DMS79 treated with DMSO at 0.1 percent for 48 hours (cell line): ENCODE measurements at regions not wholly inside any gene's neighbourhood (a gene's known extent, or its start where the extent isn't known, plus 50 kb on each side); places are given as distances from the start of the nearest gene placed in this dataset.
A peak's percentile ranks its signal among the peaks of the same experiment; 100 is the strongest.

Source experiments
- DNase-seq: peaks from one replicate; lab custom pipeline; 2025; lab: John Stamatoyannopoulos, UW

DNA sequence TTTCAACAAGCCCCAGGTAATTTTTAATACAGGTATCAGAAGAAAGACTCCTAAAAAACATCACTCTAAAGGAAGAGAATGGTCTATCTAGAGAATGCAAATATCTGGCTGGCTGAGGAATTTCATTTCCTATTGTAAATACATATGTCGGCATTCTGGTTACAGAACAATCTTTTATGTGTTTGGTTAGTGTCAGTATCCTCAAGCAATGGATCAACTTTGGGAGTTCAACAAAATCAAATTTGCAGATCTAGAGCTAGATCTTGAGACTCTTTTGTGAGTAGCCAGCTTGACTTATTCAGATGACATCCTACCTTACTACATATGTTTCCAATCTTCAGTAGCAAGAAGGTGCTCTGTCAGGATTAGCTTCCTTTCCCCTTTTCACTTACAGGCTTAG, 145.1 kb downstream of the BTC start:
- DNase-seq, result no peak

DNA sequence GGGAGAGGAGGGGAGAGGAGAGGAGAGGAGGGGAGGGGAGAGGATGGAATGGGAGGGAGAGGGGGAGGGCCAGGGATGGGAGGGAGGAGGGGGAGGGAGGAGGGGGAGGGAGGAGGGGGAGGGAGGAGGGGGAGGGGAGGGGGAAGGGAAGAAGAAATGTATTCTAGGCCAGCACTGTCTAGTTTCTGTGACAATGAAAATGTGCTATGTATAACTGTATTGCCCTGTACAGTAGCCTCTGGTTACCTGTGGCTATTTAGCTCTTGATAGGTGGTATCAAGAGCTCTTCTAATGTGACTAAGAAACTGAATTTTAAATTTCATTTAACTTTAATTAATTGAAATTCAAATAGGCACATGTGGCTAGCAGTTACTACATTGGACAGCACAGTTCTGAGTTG, 143.1 kb downstream of the BTC start:
- no peak for DNase-seq

DNA sequence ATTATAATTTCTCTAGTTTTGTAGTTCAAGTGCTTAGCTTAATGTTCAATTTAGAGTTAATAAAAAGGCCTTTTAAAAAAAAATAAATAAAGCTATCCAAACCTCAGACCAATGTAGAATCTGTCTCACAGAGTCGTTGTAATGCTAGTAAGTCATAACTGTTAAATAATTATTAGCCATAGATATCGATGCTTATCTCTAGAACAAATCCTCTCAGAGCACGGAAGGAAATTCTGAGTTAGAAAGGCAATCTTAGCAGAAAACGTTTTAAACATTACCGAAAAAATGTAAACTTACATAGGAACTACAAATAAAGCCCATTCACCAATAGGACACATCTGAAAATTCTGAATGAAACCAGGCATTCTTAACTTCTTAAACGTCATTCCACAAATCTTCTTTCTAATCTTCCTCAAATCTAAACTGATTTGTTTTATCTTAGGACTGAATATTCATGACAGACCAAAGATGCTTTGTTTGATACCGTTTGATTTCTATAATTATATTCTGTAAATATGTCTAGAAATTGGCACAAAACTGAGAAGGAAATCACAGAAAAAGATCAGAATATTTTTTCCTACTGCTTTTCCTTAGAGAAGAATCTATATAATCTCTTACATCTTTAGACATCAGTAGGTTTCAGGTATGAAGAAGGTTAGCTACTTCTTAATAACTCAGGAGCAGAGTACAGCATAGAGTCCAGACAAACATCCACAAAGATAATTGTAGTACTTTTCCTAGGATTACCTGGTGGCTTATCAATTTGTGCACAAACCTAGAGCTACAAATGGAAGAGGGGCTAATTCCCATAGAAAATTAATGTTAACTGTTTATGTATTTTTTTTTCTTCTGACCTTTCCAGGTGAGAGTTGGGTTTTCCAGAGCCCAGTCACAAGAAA, 140.7 kb downstream of the BTC start:
- no peak for DNase-seq

DNA sequence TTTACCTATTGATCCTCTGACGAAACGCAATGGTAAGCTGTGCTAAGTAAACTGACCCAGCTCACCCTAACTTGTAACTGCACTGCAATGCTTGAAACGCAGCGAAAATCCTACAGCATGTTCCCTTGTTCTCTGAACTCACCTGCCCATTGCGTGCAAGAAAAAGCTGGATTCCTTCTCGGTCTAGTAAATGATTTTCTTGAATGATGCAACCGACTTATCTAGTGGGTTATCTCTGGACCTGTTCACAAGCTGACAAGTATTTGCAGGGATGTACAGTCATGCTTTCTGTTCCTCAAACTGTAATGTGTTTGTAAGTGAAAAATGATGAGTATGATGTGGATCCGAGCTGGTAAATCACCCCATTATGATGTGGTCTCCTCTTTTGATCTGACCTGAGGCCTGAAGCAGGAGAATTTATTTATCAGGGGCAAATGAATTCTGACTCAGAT, 140.1 kb downstream of the BTC start:
- no peak for DNase-seq

DNA sequence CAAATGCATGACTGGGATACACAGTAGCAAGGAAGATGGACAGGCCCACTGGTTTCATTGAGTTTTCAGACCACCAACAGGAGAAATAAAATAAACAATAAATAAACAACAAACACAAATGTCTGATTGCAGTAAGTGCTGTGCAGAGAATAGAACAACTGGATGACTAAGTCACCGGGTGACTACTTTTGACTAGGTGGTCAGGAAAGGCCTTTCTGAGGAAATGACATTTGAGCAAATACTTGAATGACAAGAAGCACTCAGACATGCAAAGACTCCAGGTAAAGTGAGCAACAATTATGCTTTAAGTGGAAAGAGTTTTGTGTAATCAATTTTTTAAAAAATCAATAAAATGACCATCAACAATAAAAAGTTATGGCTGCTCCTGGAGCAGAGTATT, 137.7 kb downstream of the BTC start:
- no peak for DNase-seq

DNA sequence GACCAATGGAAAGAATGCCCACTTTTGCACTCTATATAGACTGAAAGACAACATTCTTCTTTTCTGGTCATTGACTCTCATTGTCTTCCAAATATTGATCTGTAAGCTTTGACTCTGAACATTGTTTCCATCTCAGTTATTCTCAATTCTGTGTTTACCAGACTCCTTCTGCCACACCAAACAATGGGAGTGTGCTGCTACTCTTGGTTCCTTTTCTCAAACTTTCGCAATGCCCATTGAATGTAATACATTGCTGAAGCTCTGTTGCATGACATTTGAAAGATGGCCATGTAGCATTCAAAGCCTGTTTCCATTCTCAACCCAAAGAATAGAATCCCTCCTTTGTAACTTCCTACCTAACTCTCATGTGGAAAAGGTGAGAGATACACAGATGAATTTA, 136.2 kb downstream of the BTC start:
- no peak for DNase-seq

DNA sequence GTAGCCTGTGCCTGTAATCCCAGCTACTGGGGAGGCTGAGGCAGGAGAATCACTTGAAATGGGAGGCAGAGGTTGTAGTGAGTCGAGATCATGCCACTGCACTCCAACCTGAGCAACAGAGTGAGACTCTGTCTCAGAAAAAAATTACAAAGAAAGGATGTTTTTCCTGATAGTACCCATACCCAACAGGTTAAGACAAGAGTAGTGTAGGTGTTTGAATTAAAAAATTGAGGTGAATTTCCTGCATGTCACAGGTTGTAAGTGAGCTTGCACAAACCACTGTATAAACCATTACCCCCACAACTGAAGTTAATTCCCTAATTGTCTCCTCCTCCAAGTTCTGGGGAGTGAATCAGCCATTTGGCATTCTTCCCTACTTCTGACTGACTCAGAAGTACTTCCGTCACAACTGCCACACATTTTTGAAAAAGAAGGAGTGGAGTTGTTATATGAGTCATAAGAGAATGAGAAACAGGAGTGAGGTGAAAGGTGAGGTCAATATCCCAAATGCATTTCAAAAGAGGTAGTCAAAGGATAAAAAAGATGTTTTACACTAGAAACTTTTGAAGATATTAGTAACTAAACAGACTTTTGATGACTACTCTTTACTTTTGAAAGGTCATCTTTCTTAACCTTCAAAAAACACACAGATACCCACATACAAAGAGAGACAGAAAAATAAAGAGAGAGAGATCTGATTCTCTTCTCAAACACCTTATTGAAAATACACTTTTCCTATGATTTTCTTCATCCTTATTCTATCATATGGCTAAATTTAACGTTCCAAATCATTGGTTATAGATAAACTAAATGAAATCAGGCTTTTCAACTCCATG, 134.5 kb downstream of the BTC start:
- no peak for DNase-seq

DNA sequence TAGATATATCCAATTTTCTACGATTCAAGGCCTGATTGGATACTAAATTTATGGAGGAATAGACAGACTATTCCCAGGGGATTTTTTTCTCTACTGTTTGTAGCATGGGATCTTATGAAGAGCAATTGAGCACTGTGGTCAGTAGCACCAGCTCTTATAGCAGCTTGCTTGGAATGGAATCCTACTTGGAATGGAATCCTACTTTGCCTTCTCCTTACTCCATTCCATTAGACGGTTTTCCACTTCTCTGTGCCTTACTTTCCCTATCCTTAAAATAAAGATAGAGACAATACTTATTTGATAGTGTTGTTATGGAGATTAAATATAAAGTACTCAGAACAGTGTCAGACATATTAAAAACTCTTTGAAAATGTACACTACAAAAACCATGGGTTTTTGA, 133.5 kb downstream of the BTC start:
- no peak for DNase-seq

DNA sequence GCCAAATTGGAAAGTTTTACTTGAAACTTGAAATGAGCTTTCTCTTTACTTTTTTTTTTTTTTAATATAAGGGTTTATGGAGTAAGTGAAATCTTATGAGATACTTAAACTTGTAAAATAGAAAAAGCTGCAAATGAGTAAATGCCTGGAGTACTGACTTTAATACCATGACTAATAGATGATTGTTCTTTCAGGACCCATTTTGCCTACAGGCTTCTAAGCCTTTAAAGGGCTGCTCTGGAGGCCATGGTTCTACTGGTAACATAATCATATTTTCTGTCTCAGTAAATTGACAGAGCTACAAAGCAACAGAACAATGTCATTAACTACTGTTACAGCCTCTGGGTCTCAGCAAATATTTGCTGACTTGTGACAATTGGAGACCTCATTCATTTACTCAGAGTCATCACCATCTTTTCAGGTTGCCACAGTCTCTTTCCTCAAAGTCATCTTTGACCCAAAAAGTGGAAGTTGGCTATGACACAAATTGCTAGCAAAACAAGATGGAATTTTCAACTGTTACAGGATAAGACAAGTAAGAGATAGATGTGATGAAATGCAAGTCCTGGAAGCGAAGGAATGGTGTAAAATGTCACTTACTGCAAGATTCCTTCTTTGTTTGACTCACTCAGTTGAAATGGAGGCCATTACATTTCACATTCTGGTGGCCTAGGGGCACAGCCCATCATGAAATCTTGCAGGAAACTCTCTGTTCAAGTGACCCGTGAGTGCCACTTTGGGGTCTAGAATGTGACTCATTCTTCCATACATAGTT, 132.7 kb downstream of the BTC start:
- DNase-seq, result no peak

DNA sequence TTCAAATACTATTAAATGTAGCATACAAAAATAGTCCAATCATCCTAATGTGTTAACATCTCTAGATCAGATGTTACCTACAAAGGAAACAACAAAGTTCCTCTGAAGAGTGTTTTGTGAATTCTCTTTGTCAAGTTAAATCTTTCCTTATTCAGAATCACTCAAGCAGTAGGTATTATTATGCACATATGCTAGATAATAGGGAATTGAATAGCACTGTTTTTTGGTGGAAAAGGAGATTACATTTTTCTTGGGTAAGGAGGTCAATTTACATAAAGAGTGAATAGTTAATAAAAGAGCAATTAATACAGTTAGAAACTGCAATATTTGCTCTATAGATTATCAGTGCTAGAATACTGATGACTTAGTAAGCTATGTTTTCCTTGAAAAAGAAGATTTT, 130.7 kb downstream of the BTC start:
- no peak for DNase-seq

DNA sequence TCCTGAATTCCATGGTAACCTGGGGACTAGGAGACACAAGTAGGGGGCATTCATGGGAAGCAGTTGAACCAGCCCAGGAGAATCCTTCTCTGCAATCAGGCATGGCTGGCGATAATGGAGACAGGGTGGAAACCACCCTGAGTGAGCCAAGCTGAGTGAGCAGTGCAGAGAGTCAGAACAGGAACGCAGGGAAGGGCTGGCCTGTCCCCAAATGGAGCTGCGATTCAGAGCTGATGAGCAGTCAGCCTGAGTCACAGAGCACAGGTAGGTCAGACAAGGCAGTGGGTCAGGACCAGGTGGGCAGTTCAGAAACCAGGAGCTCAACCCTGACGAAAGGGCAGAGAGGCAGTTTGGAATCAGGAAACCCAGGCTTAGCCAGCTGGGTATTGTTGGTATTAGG, 129.0 kb downstream of the BTC start:
- DNase-seq, result no peak

DNA sequence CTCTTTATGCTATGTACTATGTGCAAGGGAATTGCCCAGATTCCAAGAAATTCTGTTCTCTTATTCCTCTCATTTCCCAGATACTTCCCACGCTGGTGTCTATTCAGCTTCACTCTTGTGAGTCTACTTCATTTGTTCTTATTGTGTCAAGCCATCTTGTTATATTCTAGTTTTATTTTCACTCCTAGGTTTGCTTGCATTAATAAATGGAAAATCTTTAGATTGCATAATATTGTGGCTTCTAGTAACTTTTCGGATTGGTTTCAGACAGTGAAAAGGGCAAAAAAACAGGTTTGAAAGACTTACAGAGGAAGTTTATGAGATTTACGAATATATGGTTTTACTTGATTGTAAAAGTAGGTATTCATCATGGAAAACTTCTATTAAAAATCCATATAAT, 128.4 kb downstream of the BTC start:
- DNase-seq, result no peak

DNA sequence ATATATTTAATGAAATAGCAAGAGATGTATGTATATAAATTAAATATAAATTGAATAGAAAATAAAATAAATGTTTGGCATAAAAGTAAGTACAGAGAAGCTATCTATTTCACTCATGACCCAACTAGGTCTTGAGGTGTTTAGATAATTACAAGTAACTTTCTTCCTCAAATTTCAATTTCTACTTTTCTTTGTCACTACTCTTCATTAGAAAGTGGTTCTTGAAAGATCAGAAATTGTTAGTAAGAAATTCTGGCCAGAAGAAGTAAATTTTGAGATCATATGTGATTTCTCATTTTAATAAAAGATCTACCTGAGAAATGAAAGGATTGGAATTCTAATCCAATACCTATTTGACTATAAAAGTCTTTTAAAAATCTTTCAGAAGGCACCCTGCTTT, 126.9 kb downstream of the BTC start:
- DNase-seq, result no peak

DNA sequence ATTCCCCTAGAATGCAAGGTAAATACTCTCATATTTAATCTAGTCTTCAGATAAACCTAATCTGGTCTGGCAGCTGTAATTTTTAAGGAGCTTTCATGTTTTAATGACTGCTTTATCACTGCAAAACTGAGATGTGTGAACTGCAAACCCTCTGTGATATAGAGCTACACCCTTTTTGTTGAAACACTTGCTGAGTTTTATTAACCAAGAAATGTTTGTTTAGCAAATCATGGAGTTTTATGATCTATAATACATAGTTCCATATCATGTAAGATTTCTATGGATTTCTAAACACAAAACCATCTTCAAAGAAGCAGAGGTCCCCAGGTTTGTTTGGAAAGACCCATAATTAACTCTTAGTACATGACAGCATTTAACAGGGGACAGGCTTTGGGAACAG, 126.4 kb downstream of the BTC start:
- no peak for DNase-seq

DNA sequence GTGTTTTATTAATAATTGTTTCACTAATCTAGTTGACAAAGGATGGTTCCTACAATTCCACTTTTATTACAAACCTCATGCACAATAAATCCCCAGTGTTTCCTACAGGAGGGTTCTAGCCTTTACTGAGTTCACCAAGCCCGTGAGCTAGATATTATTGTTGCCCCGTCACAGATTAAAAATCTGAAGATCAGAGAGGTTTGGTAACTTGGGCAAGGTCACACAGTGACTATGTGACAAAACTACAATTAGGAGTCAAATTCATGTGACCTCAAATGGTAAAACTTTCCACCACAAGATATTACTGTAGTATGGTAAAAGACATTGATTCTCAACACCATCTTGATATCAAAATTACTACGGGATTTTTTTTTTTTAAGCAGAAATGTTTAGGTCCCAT, 124.6 kb downstream of the BTC start:
- no peak for DNase-seq

DNA sequence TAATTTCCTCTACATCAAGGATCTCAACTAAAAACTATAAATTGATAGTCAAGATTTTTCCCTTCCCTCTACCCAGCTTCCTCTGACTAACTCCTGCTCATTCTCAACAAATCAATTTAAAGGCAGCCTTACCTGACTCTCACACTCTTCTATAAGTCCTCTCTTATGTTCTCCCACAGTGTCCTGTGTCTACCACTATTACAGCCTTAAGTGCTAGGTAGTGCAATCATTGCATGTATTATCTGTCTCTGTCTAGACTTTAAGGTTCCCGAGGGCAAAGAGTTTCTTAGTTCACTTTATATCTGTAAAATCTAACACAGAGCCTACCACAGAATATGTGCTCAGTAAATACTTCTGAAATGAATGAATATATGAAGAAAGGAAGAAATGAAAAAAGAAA, 123.7 kb downstream of the BTC start:
- DNase-seq, result no peak

DNA sequence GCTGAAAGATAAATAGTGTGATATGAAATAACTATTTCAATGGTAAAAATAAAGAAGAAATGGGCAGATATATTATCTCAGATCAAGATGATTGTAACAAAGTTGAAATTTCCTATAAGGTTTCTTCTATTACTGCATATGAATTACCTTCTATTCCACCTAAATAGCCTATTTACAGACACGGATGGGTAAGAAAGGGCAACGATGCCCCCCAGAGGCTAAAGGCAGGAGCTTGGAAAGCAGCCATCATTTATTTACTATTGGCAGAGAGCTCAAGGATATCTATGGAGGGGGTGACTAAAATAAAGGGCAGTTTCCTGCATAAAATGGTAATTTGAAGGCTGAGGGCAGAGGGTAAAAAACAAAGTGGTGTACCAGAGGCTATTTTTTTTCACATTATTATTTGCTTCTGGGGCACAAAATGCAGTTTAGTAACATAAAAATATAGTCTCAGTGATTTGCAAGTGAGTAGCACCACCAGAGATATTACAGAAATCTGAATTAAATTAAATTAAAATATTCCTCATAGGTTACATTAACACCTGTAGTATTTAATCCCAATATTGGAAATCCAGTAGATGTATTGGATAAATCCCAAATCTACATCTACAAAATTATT, 123.1 kb downstream of the BTC start:
- DNase-seq, result peak; percentile 34

DNA sequence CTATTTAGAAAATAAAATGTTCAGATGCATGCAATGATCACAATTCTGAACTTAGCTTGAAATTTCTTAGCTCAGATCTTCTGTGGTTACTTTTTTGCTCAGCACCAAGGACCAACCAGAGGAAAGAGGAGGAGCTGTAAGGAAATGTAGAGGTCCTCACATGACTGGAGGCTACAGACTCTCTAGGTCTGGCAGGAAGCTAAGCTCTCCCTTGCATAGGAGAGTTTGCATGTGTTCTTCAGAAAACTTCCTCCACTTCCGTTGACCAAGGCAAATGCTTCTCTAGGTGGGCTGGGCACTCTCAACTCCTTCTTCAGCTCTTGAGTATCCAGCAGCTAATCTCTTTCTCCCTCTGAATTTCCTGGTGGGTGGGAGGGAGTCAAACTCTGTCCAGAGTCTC, 119.6 kb downstream of the BTC start:
- DNase-seq, result no peak

DNA sequence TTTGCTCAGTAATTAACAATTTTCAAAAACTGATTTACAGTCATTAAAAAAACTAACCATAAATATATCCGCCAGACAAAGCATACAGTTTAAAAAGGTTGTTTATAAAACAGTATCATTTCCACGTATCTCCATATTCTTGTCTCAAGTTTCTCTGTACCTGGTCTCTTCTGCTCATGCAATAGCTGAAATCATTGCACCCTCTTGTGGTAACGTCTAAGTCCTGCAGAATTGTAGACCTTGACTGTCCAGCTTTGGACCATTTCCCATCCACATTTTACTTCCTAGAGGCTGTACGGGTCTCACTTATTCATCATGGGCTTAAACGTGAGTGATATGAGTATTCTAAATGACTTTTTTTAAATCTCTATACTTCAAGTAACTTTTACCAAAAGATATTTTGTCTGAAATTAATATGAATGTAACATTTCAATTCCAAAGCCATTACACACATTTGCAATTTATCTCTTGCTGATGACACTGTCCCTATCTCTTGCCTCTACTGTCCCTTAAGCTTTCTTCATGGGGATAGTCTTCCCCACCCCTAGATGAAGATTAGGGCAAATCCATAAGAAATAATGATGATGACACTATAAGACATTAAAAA, 118.5 kb downstream of the BTC start:
- no peak for DNase-seq

DNA sequence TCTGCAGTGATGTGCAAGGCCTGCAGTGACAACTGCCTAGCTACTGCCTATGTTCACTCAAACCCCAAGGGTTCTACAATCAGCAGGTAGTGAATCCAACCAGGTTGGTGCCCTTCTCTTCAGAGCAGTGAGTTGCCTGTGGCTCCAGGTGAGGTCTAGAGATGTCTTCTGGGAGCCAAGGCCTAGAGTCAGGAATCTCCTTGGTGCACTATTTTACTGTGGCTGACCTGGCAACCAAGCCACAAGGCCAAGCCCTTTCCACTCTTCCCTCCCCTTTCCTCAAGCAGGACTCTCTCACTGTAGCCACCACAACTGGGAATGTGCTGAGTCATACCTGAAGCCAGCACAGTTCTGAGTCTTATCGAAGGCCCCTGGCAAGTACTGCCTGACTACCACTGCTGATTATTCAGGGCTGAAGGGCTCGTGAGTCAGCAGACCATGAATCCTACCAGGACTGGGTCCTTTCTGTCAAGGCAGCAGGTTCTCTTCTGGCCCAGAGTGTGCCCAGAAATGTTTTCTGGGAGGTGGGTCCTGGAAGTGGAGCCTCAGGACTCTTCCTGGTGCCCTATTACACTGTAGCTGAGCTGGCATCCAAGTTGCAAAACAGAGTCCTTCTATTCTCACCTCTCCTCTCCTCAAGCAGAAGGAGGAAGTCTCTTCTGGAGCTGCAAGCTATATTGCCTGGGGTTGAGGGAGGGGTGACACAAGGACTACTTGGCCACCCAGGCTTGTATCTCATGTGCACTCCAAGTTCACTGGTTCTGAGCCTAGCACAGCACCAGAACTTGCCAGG, 111.6 kb downstream of the BTC start:
- no peak for DNase-seq

DNA sequence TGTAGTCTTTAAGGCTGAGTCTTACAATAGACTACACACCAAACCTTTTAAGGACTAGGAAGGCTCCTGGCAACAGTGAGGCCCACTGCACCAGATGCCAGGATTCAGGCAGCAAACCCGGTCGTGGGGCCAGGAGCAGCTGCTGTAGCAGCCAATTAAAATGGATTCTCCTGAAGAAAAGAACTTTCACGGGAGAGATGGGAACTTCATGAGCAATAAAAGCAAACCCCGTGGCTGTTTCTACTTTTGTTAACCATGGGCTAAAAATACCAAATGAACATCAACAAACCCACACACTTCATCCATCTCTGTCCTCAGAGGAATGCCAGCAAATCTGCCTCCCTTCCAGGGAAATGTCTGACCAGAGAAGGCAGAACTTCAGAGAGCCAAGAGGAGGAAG, 101.4 kb downstream of the BTC start:
- DNase-seq, result no peak
